RWPE2 (cell line): ENCODE measurements at regions not wholly inside any gene's neighbourhood (a gene's known extent, or its start where the extent isn't known, plus 50 kb on each side); places are given as distances from the start of the nearest gene placed in this dataset.
"Not testable (repeated sequence)": the region's sequence is repeated elsewhere in the genome, so short reads cannot be mapped to it uniquely, and the experiment has no call there.

Experiments used
- ATAC-seq: fragments of 200-7000 bp; cut with Tn5 transposase; 3 replicates; pipeline ENCODE4 v1.9.1; 2021; ENCODE audit warnings: low read depth
- DNase-seq: peaks from one replicate; pipeline ENCODE4 v3.0.0-alpha.2; 2020; ENCODE audit warnings: low spot score
- H3K27ac ChIP-seq: fragments of 450-650 bp; 2 replicates; pipeline ENCODE4 v1.5.1; 2017; ENCODE audit warnings: mild to moderate bottlenecking; ENCODE audit not compliant: poor library complexity, severe bottlenecking
- H3K27me3 ChIP-seq: fragments of 250-450 bp; sonication (Bioruptor Pico); 2 replicates; pipeline ENCODE4 v1.5.1; 2021; ENCODE audit warnings: mild to moderate bottlenecking, moderate library complexity; ENCODE audit not compliant: insufficient read depth, poor library complexity, severe bottlenecking
- H3K36me3 ChIP-seq: fragments of 250-450 bp; sonication (Bioruptor Pico); 2 replicates; pipeline ENCODE4 v1.5.1; 2020; ENCODE audit warnings: low read depth, mild to moderate bottlenecking, moderate library complexity
- H3K4me1 ChIP-seq: fragments of 250-450 bp; sonication (Bioruptor Pico); 2 replicates; pipeline ENCODE4 v1.5.1; 2021; ENCODE audit warnings: mild to moderate bottlenecking, moderate library complexity; ENCODE audit not compliant: insufficient read depth, poor library complexity, severe bottlenecking
- H3K4me3 ChIP-seq: fragments of 250-450 bp; sonication (Bioruptor Pico); 2 replicates; pipeline ENCODE4 v1.5.1; 2021; ENCODE audit warnings: mild to moderate bottlenecking, moderate library complexity; ENCODE audit not compliant: severe bottlenecking
- H3K9me3 ChIP-seq: fragments of 250-450 bp; sonication (Bioruptor Pico); 2 replicates; pipeline ENCODE4 v1.5.1; 2021; ENCODE audit warnings: mild to moderate bottlenecking, moderate library complexity; ENCODE audit not compliant: severe bottlenecking
- TF ChIP-seq, protein P1 (sequence below): fragments of 450-650 bp; IDR thresholded peaks from one replicate; pipeline ENCODE4 v1.5.1; 2017; ENCODE audit warnings: mild to moderate bottlenecking, moderate library complexity; ENCODE audit not compliant: poor library complexity, severe bottlenecking

DNA sequence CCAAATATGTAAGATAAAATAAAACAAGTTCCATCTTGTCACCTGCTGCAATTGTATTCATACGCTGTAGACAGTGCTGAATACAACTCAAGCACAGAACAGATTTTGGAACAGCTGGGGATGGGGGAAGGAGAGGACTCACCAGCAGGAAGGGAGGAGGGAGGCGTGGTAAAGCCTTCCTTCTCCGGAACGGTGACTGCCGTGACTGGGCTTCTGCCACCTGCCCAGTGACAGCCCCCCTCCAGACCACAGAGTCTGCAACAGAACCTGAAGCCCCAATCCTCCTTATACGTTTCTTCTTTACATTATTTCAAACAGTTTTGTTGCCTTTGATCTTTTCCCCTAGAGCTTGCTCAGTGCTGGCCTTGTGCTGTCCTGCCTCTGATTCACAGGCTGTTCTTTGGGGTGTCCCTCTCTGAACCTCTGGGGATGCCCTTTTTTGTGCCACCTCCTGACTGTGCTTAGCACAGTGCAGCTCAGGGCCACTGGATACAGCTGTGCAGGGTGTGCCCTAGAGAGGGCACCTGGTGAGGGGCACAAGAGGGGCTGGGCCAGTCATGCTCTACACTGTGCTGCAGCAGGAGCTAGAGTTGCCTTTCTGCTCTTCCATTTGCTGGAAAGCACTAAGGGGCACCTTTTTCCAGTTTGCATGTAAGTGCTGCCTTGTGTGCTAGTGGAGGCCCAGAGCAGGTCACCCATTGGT lies 213.0 kb downstream of the ZIC5 start:
- TF ChIP-seq, protein P1, sequence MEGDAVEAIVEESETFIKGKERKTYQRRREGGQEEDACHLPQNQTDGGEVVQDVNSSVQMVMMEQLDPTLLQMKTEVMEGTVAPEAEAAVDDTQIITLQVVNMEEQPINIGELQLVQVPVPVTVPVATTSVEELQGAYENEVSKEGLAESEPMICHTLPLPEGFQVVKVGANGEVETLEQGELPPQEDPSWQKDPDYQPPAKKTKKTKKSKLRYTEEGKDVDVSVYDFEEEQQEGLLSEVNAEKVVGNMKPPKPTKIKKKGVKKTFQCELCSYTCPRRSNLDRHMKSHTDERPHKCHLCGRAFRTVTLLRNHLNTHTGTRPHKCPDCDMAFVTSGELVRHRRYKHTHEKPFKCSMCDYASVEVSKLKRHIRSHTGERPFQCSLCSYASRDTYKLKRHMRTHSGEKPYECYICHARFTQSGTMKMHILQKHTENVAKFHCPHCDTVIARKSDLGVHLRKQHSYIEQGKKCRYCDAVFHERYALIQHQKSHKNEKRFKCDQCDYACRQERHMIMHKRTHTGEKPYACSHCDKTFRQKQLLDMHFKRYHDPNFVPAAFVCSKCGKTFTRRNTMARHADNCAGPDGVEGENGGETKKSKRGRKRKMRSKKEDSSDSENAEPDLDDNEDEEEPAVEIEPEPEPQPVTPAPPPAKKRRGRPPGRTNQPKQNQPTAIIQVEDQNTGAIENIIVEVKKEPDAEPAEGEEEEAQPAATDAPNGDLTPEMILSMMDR, result no peak
- H3K9me3 ChIP-seq, result no peaks in the 10 kb centered on the region
- no peaks in the 10 kb centered on the region for H3K4me1 ChIP-seq
- no peak overlapping the region for H3K27ac ChIP-seq
- no peaks in the 10 kb centered on the region for H3K36me3 ChIP-seq
- H3K4me3 ChIP-seq, result no peak overlapping the region
- ATAC-seq (no peak), DNase-seq (no peak)
- no peaks in the 10 kb centered on the region for H3K27me3 ChIP-seq

GRCh38 chr13:99757756-99758459 lies 213.7 kb downstream of the ZIC5 start:
- Histone ChIP-seq H3K9me3 (no peaks in the 10 kb centered on the region), H3K36me3 (no peaks in the 10 kb centered on the region), H3K27me3 (no peaks in the 10 kb centered on the region), H3K4me1 (no peaks in the 10 kb centered on the region), H3K4me3 (no peak overlapping the region), H3K27ac (no peak overlapping the region)
- DNase-seq (no peak), ATAC-seq (no peak)
- TF ChIP-seq, protein P1, result no peak

DNA sequence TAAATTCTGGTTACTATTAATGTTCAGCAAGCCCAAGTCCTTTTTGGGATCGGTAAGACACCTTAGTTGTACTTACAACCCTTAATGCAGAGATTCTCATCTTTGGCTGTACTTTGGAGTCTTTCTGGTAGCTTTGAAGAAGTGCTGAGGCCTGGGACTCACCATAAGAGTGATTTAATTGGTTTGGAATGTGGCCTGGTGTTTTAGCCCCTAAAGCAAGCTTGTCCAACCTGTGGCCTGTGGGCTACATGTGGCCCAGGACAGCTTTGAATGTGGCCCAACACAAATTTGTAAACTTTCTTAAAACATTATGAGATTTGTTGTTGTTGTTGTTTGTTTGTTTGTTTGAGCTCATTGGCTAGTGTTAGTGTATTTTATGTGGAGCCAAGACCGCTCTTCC lies 215.3 kb downstream of the ZIC5 start:
- H3K27ac ChIP-seq, result no peak overlapping the region
- DNase-seq (no peak), ATAC-seq (no peak)
- no peaks in the 10 kb centered on the region for H3K9me3 ChIP-seq
- H3K36me3 ChIP-seq, result no peaks in the 10 kb centered on the region
- H3K4me1 ChIP-seq, result no peaks in the 10 kb centered on the region
- no peak overlapping the region for H3K4me3 ChIP-seq
- H3K27me3 ChIP-seq, result no peaks in the 10 kb centered on the region
- TF ChIP-seq, protein P1, result no peak

DNA sequence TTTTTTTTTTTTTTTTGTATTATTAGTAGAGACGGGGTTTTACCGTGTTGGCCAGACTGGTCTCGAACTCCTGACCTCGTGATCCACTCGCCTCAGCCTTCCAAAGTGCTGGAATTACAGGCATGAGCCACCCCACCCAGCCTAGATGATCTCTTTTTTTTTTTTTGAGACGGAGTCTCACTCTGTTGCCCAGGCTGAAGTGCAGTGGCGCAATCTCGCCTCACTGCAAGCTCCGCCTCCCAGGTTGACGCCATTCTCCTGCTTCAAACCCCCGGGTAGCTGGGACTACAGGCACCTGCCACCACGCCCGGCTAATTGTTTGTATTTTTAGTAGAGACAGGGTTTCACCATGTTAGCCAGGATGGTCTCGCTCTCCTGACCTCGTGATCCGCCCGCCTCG lies 216.8 kb downstream of the ZIC5 start:
- ATAC-seq, H3K4me1 ChIP-seq, DNase-seq, H3K9me3 ChIP-seq, H3K4me3 ChIP-seq, H3K36me3 ChIP-seq, H3K27ac ChIP-seq, H3K27me3 ChIP-seq: not testable (repeated sequence)

GRCh38 chr13:99752373-99752772 lies 219.2 kb downstream of the ZIC5 start:
- no peaks in the 10 kb centered on the region for H3K9me3 ChIP-seq
- ATAC-seq (no peak), DNase-seq (no peak)
- H3K27ac ChIP-seq, result no peak overlapping the region
- TF ChIP-seq, protein P1, result no peak
- no peaks in the 10 kb centered on the region for H3K4me1 ChIP-seq
- H3K27me3 ChIP-seq, result no peaks in the 10 kb centered on the region
- no peaks in the 10 kb centered on the region for H3K36me3 ChIP-seq
- no peak overlapping the region for H3K4me3 ChIP-seq
